Hippocampal formation (tissue), 2 donors: ENCODE measurements at regions not wholly inside any gene's neighbourhood (a gene's known extent, or its start where the extent isn't known, plus 50 kb on each side); places are given as distances from the start of the nearest gene placed in this dataset.

Experiments used
- DNase-seq, 2 donors: peaks; one replicate each; lab custom pipeline; 2025; lab: John Stamatoyannopoulos, UW

GRCh38 chr17:77474292-77474988 is 333.7 kb downstream of the SEC14L1 start:
- DNase-seq: no peak

GRCh38 chr17:77475016-77475976 is 334.5 kb downstream of the SEC14L1 start:
- no peak for DNase-seq

- no peak for DNase-seq
These were observed 335.2 kb downstream of the SEC14L1 start for GRCh38 chr17:77476006-77476405.

- no peak for DNase-seq
These were observed 335.7 kb downstream of the SEC14L1 start for GRCh38 chr17:77476498-77476897.

GRCh38 chr17:77476931-77477805 is 336.4 kb downstream of the SEC14L1 start:
- peak in 1 of 2 donors; percentile 30 for DNase-seq

GRCh38 chr17:77478281-77478680 is 337.5 kb downstream of the SEC14L1 start:
- no peak for DNase-seq

GRCh38 chr17:77478899-77479298 is 338.1 kb downstream of the SEC14L1 start:
- DNase-seq: no peak

GRCh38 chr17:77479372-77480198 is 338.8 kb downstream of the SEC14L1 start:
- DNase-seq: no peak

- DNase-seq: no peak
These were observed 339.4 kb downstream of the SEC14L1 start for GRCh38 chr17:77480199-77480508.

- no peak for DNase-seq
These were observed 339.9 kb downstream of the SEC14L1 start for GRCh38 chr17:77480509-77481215.

GRCh38 chr17:77481476-77482374 is 341.0 kb downstream of the SEC14L1 start:
- no peak for DNase-seq

GRCh38 chr17:77482375-77483127 is 341.8 kb downstream of the SEC14L1 start:
- DNase-seq: no peak

GRCh38 chr17:77483128-77483598 is 342.4 kb downstream of the SEC14L1 start:
- DNase-seq: no peak

GRCh38 chr17:77484111-77484510 is 343.3 kb downstream of the SEC14L1 start:
- no peak for DNase-seq

GRCh38 chr17:77485089-77485833 is 344.5 kb downstream of the SEC14L1 start:
- no peak for DNase-seq

GRCh38 chr17:77487211-77487629 is 346.5 kb downstream of the SEC14L1 start:
- DNase-seq: no peak

GRCh38 chr17:77487677-77488530 is 347.1 kb downstream of the SEC14L1 start:
- no peak for DNase-seq
